Sigmoid colon (tissue), 6 donors: ENCODE measurements at regions not wholly inside any gene's neighbourhood (a gene's known extent, or its start where the extent isn't known, plus 50 kb on each side); places are given as distances from the start of the nearest gene placed in this dataset.

Experiments
- DNase-seq: peaks from one replicate; pipeline ENCODE4 v3.0.0-alpha.2; 2019
- H3K27ac ChIP-seq, 4 donors: fragments of 200-600 bp; sonication (generic); one replicate each; pipeline ENCODE4 v1.5.1; 2016 to 2019; ENCODE audit warnings: mild to moderate bottlenecking in 1 of 4
- H3K27me3 ChIP-seq, 3 donors: fragments of 200-600 bp; sonication (generic); one replicate each; pipeline ENCODE4 v1.5.1; 2019; ENCODE audit warnings: mild to moderate bottlenecking in 1 of 3
- H3K36me3 ChIP-seq, 4 donors: fragments of 200-600 bp; sonication (generic); one replicate each; pipeline ENCODE4 v1.5.1; 2016 to 2019
- H3K4me1 ChIP-seq, 4 donors: fragments of 200-600 bp; sonication (generic); one replicate each; pipeline ENCODE4 v1.5.1; 2017 to 2019
- H3K4me3 ChIP-seq, 4 donors: fragments of 200-600 bp; sonication (generic); one replicate each; pipeline ENCODE4 v1.5.1; 2017 to 2019; ENCODE audit warnings: mild to moderate bottlenecking in 2 of 4, moderate library complexity in 1 of 4
- H3K9me3 ChIP-seq, 4 donors: fragments of 200-600 bp in 3 of 4; sonication (generic) in 3 of 4; one replicate each; pipeline versions ENCODE4 v1.5.1 to v1.6.1; 2013 to 2019
- CTCF ChIP-seq, 4 experiments: fragments of 450-650 bp in 3 of 4; fragments of 200-600 bp in 1 of 4; IDR thresholded peaks; one replicate each; pipeline ENCODE4 v1.5.1; 2016 to 2019; ENCODE audit warnings: antibody characterized with exemption in 4 of 4, mild to moderate bottlenecking in 3 of 4, moderate library complexity in 2 of 4
- EP300 ChIP-seq, 4 donors: sonication (generic); formaldehyde crosslinking; IDR thresholded peaks; one replicate each; pipeline ENCODE4 v1.6.1; 2017; ENCODE audit warnings: antibody characterized with exemption in 4 of 4
- POLR2A ChIP-seq, 2 donors: fragments of 450-650 bp; IDR thresholded peaks; one replicate each; pipeline ENCODE4 v1.6.1; 2016; ENCODE audit warnings: antibody characterized with exemption in 2 of 2, mild to moderate bottlenecking in 2 of 2, moderate library complexity in 2 of 2
- POLR2AphosphoS5 ChIP-seq, 4 donors: sonication (generic); formaldehyde crosslinking; IDR thresholded peaks; one replicate each; pipeline ENCODE4 v1.6.1; 2017; ENCODE audit warnings: antibody characterized with exemption in 4 of 4
- WGBS, 2 donors: extraction: QIAGEN DNeasy Blood & Tissue Kit; methylation state at CpG; one replicate each; pipeline ENCODE4 v1.1.7; 2013; 5-methylcytosine and 5-hydroxymethylcytosine counted together
- intact Hi-C: fragments of 100-400 bp; cut with DNase I; formaldehyde crosslinking; loops from one replicate; pipeline ENCODE4 v1.15.1; 2023
- donor health status: healthy with polysubstance abuse.
- donor health status: healthy.

- Histone ChIP-seq H3K9me3 (no peaks in the 10 kb centered on the region), H3K4me3 (no peak overlapping the region), H3K27me3 (no peaks in the 10 kb centered on the region), H3K36me3 (no peaks in the 10 kb centered on the region), H3K4me1 (no peaks in the 10 kb centered on the region), H3K27ac (no peak overlapping the region)
- no peak for TF ChIP-seq EP300 (IDR thresholded peaks at IDR 0.05)
- TF ChIP-seq CTCF (IDR thresholded peaks at IDR 0.05), result no peak
- TF ChIP-seq POLR2A (IDR thresholded peaks at IDR 0.05), result no peak
- TF ChIP-seq POLR2AphosphoS5 (IDR thresholded peaks at IDR 0.05), result no peak
- intact Hi-C loops, result no loop called here
- WGBS, 2 donors, result 90 to 92% methylated on average over 3 of the region's 3 CpGs
- no peak for DNase-seq
These were observed 82.1 kb upstream of the FSCB start for GRCh38 chr14:44589180-44589579.

GRCh38 chr14:44586910-44587309 lies 79.8 kb upstream of the FSCB start:
- H3K9me3 ChIP-seq, result peaks cover 0 to 2% (median 0%) of the 10 kb centered on the region in 4 donors
- no peak overlapping the region for H3K27ac ChIP-seq
- no peaks in the 10 kb centered on the region for H3K27me3 ChIP-seq
- intact Hi-C loops, result no loop called here
- no peaks in the 10 kb centered on the region for H3K4me1 ChIP-seq
- TF ChIP-seq POLR2AphosphoS5 (IDR thresholded peaks at IDR 0.05) (no peak), POLR2A (IDR thresholded peaks at IDR 0.05) (no peak), EP300 (IDR thresholded peaks at IDR 0.05) (no peak), CTCF (IDR thresholded peaks at IDR 0.05) (no peak)
- H3K4me3 ChIP-seq, result no peak overlapping the region
- no peak for DNase-seq
- no peaks in the 10 kb centered on the region for H3K36me3 ChIP-seq

GRCh38 chr14:44576356-44576755 lies 69.3 kb upstream of the FSCB start:
- TF ChIP-seq EP300 (IDR thresholded peaks at IDR 0.05), result no peak
- no peak overlapping the region for H3K27ac ChIP-seq
- H3K27me3 ChIP-seq, result no peaks in the 10 kb centered on the region
- no peaks in the 10 kb centered on the region for H3K4me1 ChIP-seq
- no peak overlapping the region for H3K4me3 ChIP-seq
- DNase-seq, result no peak
- intact Hi-C loops, result no loop called here
- H3K9me3 ChIP-seq, result peaks cover 0 to 12% (median 3%) of the 10 kb centered on the region in 4 donors
- H3K36me3 ChIP-seq, result no peaks in the 10 kb centered on the region

- H3K9me3 ChIP-seq, result peaks cover 0 to 5% (median 2%) of the 10 kb centered on the region in 4 donors
- H3K27ac ChIP-seq, result no peak overlapping the region
- 83 to 84% methylated on average over 1 of the region's 1 CpG for WGBS, 2 donors
- no peaks in the 10 kb centered on the region for H3K27me3 ChIP-seq
- H3K4me3 ChIP-seq, result no peak overlapping the region
- intact Hi-C loops, result no loop called here
- H3K4me1 ChIP-seq, result no peaks in the 10 kb centered on the region
- no peaks in the 10 kb centered on the region for H3K36me3 ChIP-seq
- no peak for TF ChIP-seq EP300 (IDR thresholded peaks at IDR 0.05)
- no peak for TF ChIP-seq POLR2AphosphoS5 (IDR thresholded peaks at IDR 0.05)
- DNase-seq, result no peak
These were observed 60.9 kb upstream of the FSCB start for GRCh38 chr14:44567997-44568396.

- Histone ChIP-seq H3K27ac (no peak overlapping the region), H3K27me3 (no peaks in the 10 kb centered on the region), H3K4me3 (no peak overlapping the region), H3K9me3 (peaks cover 0 to 3% (median 0%) of the 10 kb centered on the region in 4 donors), H3K4me1 (no peaks in the 10 kb centered on the region), H3K36me3 (no peaks in the 10 kb centered on the region)
- DNase-seq, result no peak
- intact Hi-C loops, result no loop called here
- TF ChIP-seq POLR2A (IDR thresholded peaks at IDR 0.05), result no peak
- no peak for TF ChIP-seq EP300 (IDR thresholded peaks at IDR 0.05)
- TF ChIP-seq CTCF (IDR thresholded peaks at IDR 0.05), result no peak
- TF ChIP-seq POLR2AphosphoS5 (IDR thresholded peaks at IDR 0.05), result no peak
These were observed 58.9 kb upstream of the FSCB start for GRCh38 chr14:44565968-44566367.

- no peak for DNase-seq
- Histone ChIP-seq H3K36me3 (no peaks in the 10 kb centered on the region), H3K4me3 (no peak overlapping the region), H3K27me3 (no peaks in the 10 kb centered on the region), H3K4me1 (no peaks in the 10 kb centered on the region), H3K27ac (no peak overlapping the region), H3K9me3 (peaks cover 0 to 3% (median 0%) of the 10 kb centered on the region in 4 donors)
- no peak for TF ChIP-seq POLR2A (IDR thresholded peaks at IDR 0.05)
- TF ChIP-seq CTCF (IDR thresholded peaks at IDR 0.05), result no peak
- WGBS, 2 donors, result 67 to 84% methylated on average over 2 of the region's 2 CpGs
- intact Hi-C loops, result no loop called here
These were observed 57.8 kb upstream of the FSCB start for GRCh38 chr14:44564908-44565307.
